Activated CD4-positive, alpha-beta T cell treated with anti-CD3 and anti-CD28 coated beads, Interleukin-2, amount 50 U/mL, for 16 hours (primary cell): ENCODE measurements at regions not wholly inside any gene's neighbourhood (a gene's known extent, or its start where the extent isn't known, plus 50 kb on each side); places are given as distances from the start of the nearest gene placed in this dataset.
"Not testable (repeated sequence)": the region's sequence is repeated elsewhere in the genome, so short reads cannot be mapped to it uniquely, and the experiment has no call there.

ENCODE experiments used
- DNase-seq: peaks from one replicate; pipeline ENCODE4 v3.0.0-alpha.2; 2020

- no peak for DNase-seq
These were observed 104.4 kb upstream of the SERPINE2 start for GRCh38 chr2:224143526-224143925.

GRCh38 chr2:224142397-224143312 is 103.6 kb upstream of the SERPINE2 start:
- no peak for DNase-seq

GRCh38 chr2:224141304-224141703 is 102.2 kb upstream of the SERPINE2 start:
- no peak for DNase-seq

GRCh38 chr2:224137208-224137607 is 98.1 kb upstream of the SERPINE2 start:
- DNase-seq = no peak

GRCh38 chr2:224136396-224136795 is 97.3 kb upstream of the SERPINE2 start:
- no peak for DNase-seq

- DNase-seq = no peak
These were observed 96.8 kb upstream of the SERPINE2 start for GRCh38 chr2:224135881-224136280.

- DNase-seq = no peak
These were observed 95.1 kb upstream of the SERPINE2 start for GRCh38 chr2:224134003-224134734.

- DNase-seq = no peak
These were observed 94.3 kb upstream of the SERPINE2 start for GRCh38 chr2:224133387-224133786.

- no peak for DNase-seq
These were observed 88.9 kb upstream of the SERPINE2 start for GRCh38 chr2:224127871-224128501.

- DNase-seq = no peak
These were observed 87.4 kb upstream of the SERPINE2 start for GRCh38 chr2:224126440-224126839.

- DNase-seq = no peak
These were observed 86.9 kb upstream of the SERPINE2 start for GRCh38 chr2:224126003-224126402.

GRCh38 chr2:224122542-224122941 is 83.5 kb upstream of the SERPINE2 start:
- no peak for DNase-seq

- no peak for DNase-seq
These were observed 82.5 kb upstream of the SERPINE2 start for GRCh38 chr2:224121406-224122067.

GRCh38 chr2:224120986-224121385 is 81.9 kb upstream of the SERPINE2 start:
- DNase-seq = no peak

GRCh38 chr2:224119846-224120245 is 80.8 kb upstream of the SERPINE2 start:
- DNase-seq = not testable (repeated sequence)

- DNase-seq = no peak
These were observed 75.3 kb upstream of the SERPINE2 start for GRCh38 chr2:224114428-224114827.

- DNase-seq = not testable (repeated sequence)
These were observed 74.8 kb upstream of the SERPINE2 start for GRCh38 chr2:224113930-224114329.

GRCh38 chr2:224111576-224111975 is 72.5 kb upstream of the SERPINE2 start:
- no peak for DNase-seq

- no peak for DNase-seq
These were observed 71.7 kb upstream of the SERPINE2 start for GRCh38 chr2:224110811-224111210.

- no peak for DNase-seq
These were observed 70.7 kb upstream of the SERPINE2 start for GRCh38 chr2:224109751-224110150.

- DNase-seq = no peak
These were observed 67.7 kb upstream of the SERPINE2 start for GRCh38 chr2:224106794-224107193.

GRCh38 chr2:224104668-224105386 is 65.7 kb upstream of the SERPINE2 start:
- DNase-seq = no peak
